NCI-H1694 treated with DMSO at 0.1 percent for 48 hours (cell line): ENCODE measurements at regions not wholly inside any gene's neighbourhood (a gene's known extent, or its start where the extent isn't known, plus 50 kb on each side); places are given as distances from the start of the nearest gene placed in this dataset.

Experiments
- DNase-seq: peaks from one replicate; lab custom pipeline; 2025; lab: John Stamatoyannopoulos, UW

DNA sequence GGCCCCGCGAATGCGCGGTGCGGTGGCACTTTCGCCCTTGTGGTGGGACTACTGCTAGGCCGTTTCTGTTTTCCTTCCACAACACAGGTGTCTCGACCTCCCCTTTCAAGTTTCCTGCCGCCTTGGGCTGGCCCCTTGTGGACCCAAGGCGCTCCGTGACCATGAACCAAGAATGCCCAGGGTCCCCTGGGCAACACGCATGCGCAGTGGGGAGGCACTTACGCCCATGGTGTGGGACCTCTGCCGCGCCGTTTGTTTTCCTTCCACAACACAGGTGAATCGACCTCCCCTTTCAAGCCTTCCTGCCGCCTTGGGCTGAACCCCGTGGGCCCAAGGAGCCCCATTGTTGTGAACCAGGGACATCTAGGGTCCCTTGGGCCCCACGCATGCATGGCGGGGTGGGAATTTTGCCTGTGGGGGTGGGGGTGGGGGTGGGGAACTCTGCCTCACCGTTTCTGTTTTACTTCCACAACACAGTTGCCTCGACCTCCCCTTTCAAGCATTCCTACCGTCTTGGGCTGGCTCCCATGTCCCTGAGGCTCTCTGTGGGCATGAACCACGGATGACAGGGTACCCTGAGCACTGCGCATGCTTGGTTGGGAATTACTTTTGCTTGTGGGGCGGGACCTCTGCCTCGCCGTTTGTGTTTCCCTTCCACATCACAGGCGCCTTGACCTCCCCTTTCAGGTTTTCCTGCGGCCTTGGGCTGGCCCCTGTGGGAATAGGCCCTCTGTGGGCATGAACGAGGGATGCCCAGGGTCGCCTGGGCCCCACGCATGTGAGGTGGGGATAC is 355.1 kb downstream of the ALG10 start:
- DNase-seq = no peak

DNA sequence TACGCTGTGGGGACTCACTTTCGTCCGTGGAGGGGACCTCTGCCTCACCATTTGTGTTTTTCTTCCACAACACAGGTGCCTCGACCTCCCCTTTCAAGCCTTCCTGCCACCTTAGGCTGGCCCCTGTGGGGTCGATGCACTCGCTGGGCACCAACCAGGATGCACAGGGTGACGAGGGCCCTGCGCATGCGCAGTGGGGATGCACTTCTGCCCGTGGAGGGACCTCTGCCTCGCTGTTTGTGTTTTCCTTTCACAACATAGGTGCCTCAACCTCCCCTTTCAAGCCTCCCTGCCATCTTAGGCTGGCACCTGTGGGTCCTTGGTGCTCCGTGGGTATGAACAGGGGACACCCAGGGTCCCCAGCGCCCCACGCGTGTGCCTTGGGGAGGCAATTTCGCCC is 356.8 kb downstream of the ALG10 start:
- DNase-seq = no peak

DNA sequence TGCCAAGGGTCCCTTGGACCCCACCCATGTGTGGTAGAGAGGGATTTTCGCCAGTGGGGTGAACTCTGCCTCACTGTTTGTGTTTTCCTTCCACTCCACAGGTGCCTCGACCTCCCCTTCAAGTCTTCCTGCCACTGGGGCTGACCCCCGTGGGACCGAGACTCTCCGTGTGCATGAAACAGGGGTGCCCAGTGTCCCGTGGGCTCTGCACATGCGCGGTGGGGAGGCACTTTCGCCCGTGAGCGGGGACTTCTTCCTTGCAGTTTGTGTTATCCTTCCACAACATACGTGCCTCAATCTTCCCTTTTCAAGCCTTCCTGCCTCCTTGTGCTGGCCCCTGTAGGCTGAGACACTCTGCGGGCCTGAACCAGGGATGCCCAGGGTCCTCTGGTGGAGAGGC is 362.4 kb downstream of the ALG10 start:
- no peak for DNase-seq

DNA sequence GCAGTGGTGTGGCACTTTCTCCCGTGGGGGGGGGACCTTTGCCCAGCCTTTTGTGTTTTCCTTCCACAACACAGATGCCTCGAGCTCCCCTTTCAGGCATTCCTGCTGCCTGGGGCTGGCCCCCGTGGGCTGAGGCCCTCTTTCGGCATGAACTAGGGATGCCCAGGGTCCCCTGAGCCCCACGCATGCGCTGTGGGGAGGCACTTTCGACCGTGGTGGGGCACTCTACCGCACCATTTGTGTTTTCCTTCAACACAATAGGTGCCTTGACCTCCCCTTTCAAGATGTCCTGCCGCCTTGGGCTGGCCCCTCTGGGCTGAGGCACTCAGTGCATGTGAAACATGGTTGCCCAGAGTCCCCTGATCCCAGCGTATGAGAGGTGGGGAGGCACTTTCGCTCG is 363.7 kb downstream of the ALG10 start:
- no peak for DNase-seq

DNA sequence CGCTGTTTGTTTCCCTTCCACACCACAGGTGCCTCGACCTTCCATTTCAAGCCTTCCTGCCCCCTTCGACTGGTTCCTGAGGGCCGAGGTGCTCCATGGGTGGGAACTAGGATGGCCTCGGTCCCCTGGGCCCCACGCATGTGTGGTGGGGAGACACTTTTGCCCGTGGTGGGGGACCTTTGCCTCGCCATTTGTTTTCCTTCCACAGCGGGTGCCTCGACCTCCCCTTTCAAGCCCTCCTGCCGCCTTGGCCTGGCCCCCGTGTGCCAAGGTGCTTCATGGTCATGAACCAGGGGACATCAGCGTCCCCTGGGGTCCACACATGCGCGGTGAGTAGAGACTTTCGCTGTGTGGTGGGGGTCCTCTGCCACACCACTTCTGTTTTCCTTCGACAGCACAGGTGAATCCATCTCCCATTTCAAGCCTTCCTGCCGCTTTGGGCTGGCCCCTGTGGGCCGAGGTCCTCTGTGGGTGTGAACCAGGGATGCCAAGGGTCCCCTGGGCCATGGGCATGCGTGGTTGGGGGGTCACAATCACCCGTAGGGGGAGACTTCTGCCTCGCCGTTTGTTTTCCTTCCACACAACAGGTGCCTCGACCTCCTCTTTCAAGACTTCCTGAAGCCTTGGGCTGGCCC is 364.4 kb downstream of the ALG10 start:
- DNase-seq = no peak

DNA sequence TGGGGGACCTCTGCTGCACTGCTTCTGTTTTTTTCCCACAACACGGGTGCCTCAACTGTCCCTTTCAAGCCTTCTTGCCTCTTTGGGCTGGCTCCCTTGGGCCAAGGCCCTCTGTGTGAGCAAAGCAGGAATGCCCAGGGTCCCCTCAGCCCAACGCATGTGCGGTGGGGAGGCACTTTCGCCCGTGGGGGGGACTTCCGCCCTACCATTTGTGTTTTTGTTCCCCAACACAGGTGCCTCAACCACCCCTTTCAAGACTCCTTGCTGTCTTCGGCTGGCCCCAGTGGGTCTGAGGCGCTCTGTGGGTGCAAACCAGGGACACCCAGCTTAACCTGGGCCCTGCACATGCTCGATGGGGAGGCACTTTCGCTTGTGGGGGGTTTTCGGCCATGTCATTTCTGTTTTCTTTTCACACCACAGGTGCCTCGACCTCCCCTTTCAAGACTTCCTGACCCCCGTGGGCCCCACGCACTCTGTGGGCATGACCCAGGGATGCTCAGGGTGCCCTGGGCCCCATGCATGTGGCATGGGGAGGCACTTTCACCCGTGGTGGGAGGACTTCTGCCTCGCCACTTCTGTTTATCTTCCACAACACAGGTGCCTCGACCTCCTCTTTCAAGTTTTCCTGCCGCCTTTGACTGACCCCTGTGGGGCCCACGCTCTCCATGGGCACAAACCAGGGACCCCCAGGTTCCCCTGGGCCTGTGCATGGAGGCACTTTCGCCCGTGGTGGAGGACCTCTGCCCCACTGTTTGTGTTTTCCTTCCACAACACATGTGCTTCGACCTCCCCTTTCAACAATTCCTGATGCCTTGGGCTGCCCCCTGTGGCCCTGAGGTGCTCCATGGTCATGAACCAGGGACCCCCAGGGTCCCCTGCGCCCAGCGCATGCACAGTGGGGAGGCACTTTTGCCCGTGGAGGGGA is 365.7 kb downstream of the ALG10 start:
- no peak for DNase-seq

DNA sequence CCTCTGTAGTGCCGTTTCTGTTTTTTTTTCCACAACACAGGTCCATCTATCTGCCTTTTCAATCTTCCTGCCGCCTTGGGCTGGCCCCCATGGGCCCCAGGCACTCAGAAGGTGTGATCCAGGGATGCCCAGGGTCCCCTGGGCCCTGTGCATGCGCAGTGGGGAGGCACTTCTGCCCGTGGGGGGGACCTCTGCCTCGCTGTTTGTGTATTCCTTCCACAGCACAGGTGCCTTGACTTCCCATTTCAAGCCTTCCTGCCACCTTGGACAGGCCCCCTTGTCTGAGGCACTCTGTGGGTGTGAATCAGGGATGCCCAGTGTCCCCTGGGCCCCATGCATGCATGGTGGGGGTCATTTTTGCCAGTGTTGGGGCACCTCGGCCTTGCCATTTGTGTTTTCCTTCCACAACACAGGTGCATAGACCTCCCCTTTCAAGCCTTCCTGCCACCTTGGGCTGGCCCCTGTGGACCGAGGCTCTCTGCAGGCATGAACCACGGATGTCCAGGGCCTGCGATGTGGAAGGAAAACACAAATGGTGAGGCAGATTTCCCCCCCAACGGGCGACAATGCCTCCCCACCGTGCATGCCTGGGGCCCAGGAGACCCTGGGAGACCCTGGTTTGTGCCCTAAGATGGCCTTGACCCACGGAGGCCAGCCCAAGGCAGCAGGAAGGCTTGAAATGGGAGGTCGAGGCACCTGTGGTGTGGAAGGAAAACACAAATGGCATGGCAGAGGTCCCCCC is 366.5 kb downstream of the ALG10 start:
- DNase-seq = no peak

DNA sequence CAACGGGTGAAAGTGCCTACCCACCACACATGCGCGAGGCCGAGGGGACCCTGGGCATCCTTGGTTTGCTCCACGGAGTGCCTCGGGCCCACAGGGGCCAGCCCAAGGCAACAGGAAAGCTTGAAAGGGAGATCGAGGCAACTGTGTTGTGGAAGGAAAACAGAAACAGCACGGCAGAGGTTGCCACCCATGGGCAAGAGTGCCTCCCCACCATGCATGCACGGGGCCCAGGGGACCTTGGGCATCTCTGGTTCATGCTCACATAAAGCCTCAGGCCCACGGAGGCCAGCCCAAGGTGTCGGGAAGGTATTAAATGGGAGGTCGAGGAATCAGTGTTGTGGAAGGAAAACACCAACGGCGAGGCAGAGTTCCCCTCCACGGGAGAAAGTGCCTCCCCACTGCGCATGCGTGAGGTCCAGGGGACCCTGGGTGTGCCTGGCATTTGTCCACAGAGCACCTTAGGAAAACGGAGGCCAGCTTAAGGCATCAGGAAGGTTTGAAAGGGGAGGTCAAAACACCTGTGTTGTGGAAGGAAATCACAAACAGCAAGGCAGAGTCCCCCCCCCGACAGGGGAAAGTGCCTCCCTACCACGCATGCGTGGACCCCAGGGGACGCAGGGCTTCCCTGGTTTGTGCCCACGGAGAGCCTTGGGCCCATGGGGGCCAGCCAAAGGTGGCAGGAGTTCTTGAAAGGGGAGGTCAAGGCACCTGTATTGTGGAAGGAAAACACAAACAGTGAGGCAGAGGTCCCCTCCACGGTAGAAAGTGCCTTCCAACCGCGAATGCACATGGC is 367.3 kb downstream of the ALG10 start:
- DNase-seq = no peak

DNA sequence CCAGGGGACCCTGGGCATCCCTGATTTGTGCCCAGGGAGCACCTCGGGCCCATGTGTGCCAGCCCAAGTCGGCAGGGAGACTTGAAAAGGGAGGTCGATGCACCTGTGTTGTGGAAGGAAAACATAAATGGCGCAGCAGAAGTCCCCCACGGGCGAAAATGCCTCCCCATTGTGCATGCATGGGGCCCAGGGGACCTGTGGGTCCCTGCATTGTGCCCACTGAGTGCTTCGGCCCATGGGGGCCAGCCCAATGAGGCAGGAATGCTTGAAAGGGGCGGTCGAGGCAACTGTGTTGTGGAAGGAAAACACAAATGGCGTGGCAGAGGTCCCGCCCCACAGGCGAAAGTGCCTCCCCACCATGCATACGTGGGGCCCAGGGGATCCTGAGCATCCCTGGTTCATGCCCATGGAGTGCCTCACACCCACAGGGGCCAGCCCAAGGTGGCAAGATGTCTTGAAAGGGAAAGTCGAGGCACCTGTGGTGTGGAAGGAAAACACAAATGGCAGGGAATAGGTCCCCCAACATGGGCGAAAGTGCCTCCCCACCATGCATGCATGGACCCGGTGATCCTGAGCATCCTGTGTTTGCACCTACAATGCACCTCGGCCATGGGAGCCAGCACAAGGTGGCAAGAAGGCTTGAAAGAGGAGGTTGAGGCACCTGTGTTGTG is 368.0 kb downstream of the ALG10 start:
- DNase-seq = no peak

DNA sequence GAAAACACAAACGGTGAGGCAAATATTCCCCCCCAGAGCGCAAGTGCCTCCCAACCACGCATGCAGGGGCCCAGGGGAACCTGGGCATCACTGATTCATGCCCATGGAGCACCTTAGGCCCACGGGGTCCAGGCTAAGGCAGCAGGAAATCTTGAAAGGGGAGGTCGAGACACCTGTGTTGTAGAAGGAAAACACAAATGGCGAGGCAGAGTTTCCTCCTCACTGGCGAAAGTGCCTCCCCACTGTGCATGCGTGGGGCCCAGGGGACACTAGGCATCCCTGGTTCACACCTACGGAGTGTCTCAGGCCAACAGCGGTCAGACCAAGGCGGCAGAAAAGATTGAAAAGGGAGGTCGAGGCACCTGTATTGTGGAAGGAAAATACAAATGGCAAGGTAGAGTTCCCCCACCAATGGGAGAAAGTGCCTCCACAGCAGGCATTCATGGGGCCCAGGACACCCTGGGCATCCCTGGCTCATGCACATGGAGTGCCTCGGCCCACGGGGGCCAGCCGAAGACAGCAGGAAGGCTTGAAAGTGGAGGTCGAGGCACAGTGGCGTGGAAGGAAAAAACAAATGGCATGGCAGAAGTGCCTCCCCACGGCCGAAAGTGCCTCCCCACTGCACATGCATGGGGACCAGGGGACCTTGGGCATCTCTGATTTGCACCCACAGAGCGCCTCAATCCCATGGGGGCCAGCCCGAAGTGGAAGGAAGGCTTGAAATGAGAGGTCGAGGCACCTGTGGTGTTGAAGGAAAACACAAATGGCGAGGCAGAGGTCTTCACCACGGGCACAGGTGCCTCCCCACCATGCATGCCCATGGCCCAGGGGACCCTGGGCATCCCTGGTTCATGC is 368.8 kb downstream of the ALG10 start:
- DNase-seq = no peak

DNA sequence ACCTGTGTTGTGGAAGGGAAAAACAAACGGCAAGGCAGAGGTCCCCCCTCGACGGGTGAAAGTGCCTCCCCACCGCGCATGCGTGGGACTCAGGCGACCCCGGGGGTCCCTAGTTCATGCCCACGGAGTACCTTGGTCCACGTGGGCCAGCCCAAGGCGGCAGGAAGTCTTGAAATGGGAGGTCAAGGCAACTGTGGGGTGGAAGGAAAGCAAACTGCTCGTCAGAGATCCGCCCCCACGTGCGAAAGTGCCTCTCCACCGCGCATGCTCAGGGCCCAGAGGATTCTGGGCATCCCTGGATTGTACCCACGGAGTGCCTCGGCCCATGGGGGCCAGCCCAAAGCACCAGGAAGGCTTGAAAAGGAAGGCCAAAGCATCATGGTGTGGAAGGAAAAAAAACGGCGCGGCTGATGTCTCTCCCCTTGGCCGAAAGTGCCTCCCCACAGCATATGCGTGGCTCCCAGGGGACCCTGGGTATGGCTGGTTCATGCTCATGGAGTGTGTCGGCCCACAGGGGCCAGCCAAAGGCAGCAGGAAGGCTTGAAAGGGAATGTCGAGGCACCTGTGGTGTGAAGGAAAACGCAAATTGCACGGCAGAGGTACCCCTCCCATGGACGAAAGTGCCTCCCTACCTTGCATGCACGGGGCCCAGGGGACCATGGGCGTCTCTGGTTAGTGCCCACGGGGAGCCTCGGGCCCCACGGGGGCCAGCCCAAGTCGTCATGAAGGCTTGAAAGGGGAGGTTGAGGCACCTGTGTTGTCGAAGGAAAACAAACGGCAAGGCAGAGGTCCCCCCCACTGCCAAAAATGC is 369.7 kb downstream of the ALG10 start:
- no peak for DNase-seq

DNA sequence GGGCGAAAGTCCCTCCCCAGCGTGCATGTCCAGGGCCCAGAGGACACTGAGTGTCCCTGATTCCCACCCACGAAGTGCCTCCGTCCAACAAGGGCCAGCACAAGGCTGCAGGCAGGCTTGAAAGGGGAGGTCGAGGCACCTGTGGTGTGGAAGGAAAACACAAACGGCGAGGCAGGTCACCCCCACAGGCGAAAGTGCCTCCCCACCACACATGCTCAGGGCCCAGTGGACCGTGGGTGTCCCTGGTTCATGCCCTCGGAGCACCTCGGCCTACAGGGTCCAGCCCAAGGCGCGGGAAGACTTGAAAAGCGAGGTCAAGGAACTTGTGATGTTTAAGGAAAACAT is 370.4 kb downstream of the ALG10 start:
- DNase-seq = no peak

DNA sequence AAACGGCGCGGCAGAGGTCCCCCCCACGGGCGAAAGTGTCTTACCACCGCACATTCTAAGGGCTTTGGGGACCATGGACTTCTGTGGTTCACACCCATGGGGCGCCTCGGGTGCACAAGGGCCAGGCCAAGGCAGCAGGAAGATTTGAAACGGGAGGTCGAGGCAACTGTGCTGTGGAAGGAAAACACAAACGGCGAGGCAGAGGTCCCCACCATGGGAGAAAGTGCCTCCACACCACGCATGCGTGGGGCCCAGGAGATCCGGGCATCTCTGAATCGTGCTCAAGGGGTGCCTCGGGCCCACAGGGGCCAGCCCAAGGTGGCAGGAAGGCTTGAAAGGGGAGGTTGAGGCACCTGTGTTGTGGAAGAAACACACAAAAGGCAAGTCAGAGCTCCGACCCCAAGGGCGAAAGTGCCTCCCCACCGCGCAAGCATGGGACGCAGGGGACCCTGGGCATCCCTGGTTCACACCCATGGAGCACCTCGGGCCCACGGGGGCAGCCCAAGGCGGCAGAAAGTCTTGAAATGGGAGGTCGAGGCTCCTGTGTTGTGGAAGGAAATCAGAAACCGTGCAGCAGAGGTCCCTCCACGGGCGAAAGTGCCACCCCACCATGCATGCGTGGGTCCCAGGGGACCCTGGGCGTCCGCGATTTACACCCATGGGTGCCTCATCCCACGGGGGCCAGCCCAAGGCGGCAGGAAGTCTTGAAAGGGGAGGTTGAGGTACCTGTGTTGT is 371.0 kb downstream of the ALG10 start:
- DNase-seq = no peak

DNA sequence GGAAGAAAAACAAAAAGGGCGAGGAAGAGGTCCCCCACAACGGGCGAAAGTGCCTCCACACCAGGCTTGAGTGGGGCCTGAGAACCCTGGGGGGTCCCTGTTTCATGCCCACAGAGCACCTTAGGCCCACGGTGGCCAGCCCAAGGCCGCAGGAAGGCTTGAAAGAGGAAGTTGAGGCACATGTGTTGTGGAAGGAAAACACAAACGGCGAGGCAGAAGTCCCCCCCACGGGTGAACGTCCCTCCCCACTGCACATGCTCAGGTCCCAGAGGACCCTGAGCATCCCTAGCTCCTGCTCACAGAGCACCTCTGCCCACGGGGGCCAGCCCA is 371.5 kb downstream of the ALG10 start:
- DNase-seq = no peak

DNA sequence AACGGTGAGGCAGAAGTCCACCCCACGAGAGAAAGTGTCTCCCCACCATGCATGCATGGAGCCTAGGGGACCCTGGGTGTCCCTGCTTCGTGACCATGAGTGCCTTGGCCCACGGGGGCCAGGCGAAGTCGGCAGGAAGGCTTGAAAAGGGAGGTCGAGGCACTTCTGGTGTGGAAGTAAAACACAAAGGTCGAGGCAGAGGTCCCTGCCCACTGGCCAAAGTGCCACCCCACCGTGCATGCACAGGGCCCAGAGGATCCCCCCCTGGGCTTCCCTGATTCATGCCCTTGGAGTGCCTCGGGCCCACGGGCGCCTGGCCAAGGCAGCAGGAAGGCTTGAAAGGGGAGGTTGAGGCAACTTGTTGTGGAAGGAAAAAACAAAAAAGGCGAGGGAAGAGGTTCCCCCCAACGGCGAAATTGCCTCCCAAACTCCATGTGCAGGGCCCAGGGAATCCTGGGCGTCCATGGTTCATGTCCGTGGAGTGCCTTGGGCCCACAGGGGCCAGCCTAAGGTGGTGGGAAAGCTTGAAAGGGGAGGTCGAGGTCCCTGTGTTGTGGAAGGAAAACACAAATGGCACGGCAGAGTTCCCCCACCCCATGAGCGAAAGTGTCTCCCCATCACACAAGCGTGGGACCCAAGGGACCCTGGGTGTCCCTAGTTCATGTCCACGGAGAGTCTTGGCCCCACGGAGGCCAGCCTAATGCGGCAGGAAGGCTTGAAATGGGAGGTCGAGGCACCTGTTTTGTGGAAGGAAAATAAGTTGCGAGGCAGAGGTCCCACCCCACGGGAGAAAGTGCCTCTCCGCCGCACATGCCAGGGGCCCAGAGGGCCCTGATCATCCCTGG is 372.1 kb downstream of the ALG10 start:
- DNase-seq = no peak

DNA sequence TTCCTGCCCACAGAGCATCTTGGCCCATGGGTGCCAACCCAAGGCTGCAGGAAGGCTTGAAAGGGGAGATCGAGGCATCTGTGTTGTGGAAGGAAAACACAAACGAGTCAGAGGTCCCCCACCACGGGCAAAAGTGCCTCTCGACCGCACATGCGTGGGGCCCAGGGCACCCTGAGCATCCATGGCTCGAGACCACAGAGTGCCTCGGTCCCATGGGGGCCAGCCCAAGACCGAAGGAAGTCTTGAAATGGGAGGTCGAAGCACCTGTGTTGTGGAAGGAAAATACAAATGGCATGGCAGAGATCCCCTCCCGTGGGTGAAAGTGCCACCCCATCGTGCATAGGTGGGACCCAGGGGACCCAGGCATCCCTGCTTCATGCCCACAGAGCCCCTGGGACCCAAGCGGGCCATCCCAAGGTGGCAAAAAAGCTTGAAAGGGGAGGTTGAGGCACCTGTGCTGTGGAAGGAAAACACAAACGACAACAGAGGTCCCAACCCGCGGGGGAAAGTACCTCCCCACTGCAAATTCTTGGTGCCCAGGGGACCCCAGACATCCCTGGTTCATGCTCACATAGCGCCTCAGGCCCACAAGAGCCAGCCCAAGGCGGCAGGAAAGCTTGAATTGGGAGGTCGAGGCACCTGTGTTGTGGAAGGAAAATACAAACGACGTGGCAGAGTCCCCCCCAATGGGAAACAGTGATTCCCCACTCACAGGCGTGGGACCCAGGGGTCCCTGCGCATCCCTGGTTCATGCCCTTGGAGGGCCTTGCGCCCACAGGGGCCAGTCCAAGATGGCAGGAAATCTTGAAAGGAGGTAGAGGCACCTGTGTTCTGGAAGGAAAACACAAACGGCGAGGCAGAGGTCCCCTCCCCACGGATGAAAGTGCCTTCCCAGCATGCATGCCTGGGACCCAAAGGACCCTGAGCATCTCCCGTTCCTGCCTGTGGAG is 373.0 kb downstream of the ALG10 start:
- DNase-seq = no peak
